ENCODE measurements at regions not wholly inside any gene's neighbourhood (a gene's known extent, or its start where the extent isn't known, plus 50 kb on each side); places are given as distances from the start of the nearest gene placed in this dataset.

- no peaks in the 10 kb centered on the region for H3K9me3 Mint-ChIP-seq (ENCODE audit: unreplicated experiment)
- no peak for TF ChIP-seq CTCF (IDR thresholded peaks at IDR 0.05; ENCODE audit: unreplicated experiment)
- peak; percentile 46 for DNase-seq (ENCODE audit: unreplicated experiment)
- ChIA-PET POLR2A (interaction anchor here (0.6 to 1.4 kb wide), 3 partner anchors 333 to 576 kb away, joined by 3 read pairs; no protein-coding TSS in a partner anchor), CTCF (interaction anchor here (0.7 to 1.7 kb wide), 4 partner anchors 15 to 405 kb away, joined by 3 to 7 read pairs (median 4); no protein-coding TSS in a partner anchor)
- intact Hi-C loops (cut with micrococcal nuclease) = no loop called here
- H3K4me3 Mint-ChIP-seq (ENCODE audit: unreplicated experiment) = no peak overlapping the region
- no TSS peak for BruUV-seq (replicated peaks)
- H3K27ac Mint-ChIP-seq (ENCODE audit: low read depth, unreplicated experiment) = no peak overlapping the region
- no peaks in the 10 kb centered on the region for H3K27me3 Mint-ChIP-seq (ENCODE audit: insufficient read depth, unreplicated experiment)
- peaks cover 18% of the 10 kb centered on the region for H3K4me1 Mint-ChIP-seq (ENCODE audit: insufficient read depth, unreplicated experiment)
- no peaks in the 10 kb centered on the region for H3K36me3 Mint-ChIP-seq (ENCODE audit: insufficient read depth, unreplicated experiment)
These were observed 467.0 kb upstream of the AKR1E2 start for GRCh38 chr10:4359003-4359402.

GRCh38 chr10:4357911-4358310, 468.1 kb upstream of the AKR1E2 start:
- no peak for DNase-seq (ENCODE audit: unreplicated experiment)
- intact Hi-C loops (cut with micrococcal nuclease) = no loop called here
- H3K9me3 Mint-ChIP-seq (ENCODE audit: unreplicated experiment) = no peaks in the 10 kb centered on the region
- no TSS peak for BruUV-seq (replicated peaks)
- H3K4me1 Mint-ChIP-seq (ENCODE audit: insufficient read depth, unreplicated experiment) = peaks cover 29% of the 10 kb centered on the region
- no peak for TF ChIP-seq CTCF (IDR thresholded peaks at IDR 0.05; ENCODE audit: unreplicated experiment)
- H3K4me3 Mint-ChIP-seq (ENCODE audit: unreplicated experiment) = no peak overlapping the region
- H3K27ac Mint-ChIP-seq (ENCODE audit: low read depth, unreplicated experiment) = no peak overlapping the region
- no peaks in the 10 kb centered on the region for H3K27me3 Mint-ChIP-seq (ENCODE audit: insufficient read depth, unreplicated experiment)
- ChIA-PET POLR2A (interaction anchor here (1.0 to 1.4 kb wide), 4 partner anchors 8 to 575 kb away, joined by 3 to 5 read pairs (median 4); partner anchors contain the start of gene KLF6), CTCF (interaction anchor here (0.7 to 1.7 kb wide), 4 partner anchors 14 to 410 kb away, joined by 3 to 7 read pairs (median 3); no protein-coding TSS in a partner anchor)
- H3K36me3 Mint-ChIP-seq (ENCODE audit: insufficient read depth, unreplicated experiment) = no peaks in the 10 kb centered on the region

GRCh38 chr10:4355350-4355749, 470.7 kb upstream of the AKR1E2 start:
- intact Hi-C loops (cut with micrococcal nuclease) = no loop called here
- ChIA-PET POLR2A (interaction anchor here (0.6 to 3.2 kb wide), 12 partner anchors 11 to 592 kb away, joined by 3 to 37 read pairs (median 6); partner anchors contain the start of gene KLF6), CTCF (interaction anchor here (0.7 to 1.2 kb wide), 3 partner anchors 301 to 1158 kb away, joined by 3 to 4 read pairs (median 3); no protein-coding TSS in a partner anchor)
- peak overlapping the region; percentile 90 for H3K27ac Mint-ChIP-seq (ENCODE audit: low read depth, unreplicated experiment)
- no peaks in the 10 kb centered on the region for H3K36me3 Mint-ChIP-seq (ENCODE audit: insufficient read depth, unreplicated experiment)
- no peak for DNase-seq (ENCODE audit: unreplicated experiment)
- H3K4me1 Mint-ChIP-seq (ENCODE audit: insufficient read depth, unreplicated experiment) = peaks cover 44% of the 10 kb centered on the region
- no peaks in the 10 kb centered on the region for H3K9me3 Mint-ChIP-seq (ENCODE audit: unreplicated experiment)
- no peak overlapping the region for H3K4me3 Mint-ChIP-seq (ENCODE audit: unreplicated experiment)
- no peaks in the 10 kb centered on the region for H3K27me3 Mint-ChIP-seq (ENCODE audit: insufficient read depth, unreplicated experiment)
- BruUV-seq (replicated peaks) = no TSS peak
- no peak for TF ChIP-seq CTCF (IDR thresholded peaks at IDR 0.05; ENCODE audit: unreplicated experiment)

- Mint-ChIP-seq H3K9me3 (ENCODE audit: unreplicated experiment) (no peaks in the 10 kb centered on the region), H3K4me1 (ENCODE audit: insufficient read depth, unreplicated experiment) (peaks cover 44% of the 10 kb centered on the region), H3K27me3 (ENCODE audit: insufficient read depth, unreplicated experiment) (no peaks in the 10 kb centered on the region), H3K27ac (ENCODE audit: low read depth, unreplicated experiment) (peak overlapping the region; percentile 90), H3K36me3 (ENCODE audit: insufficient read depth, unreplicated experiment) (no peaks in the 10 kb centered on the region), H3K4me3 (ENCODE audit: unreplicated experiment) (peak overlapping the region; percentile 38)
- peak; percentile 73 for DNase-seq (ENCODE audit: unreplicated experiment)
- no peak for TF ChIP-seq CTCF (IDR thresholded peaks at IDR 0.05; ENCODE audit: unreplicated experiment)
- ChIA-PET POLR2A (interaction anchor here (0.5 to 3.2 kb wide), 26 partner anchors 10 to 1157 kb away, joined by 3 to 37 read pairs (median 4); partner anchors contain the start of gene KLF6), CTCF (interaction anchor here (0.6 to 1.2 kb wide), 9 partner anchors 12 to 1157 kb away, joined by 3 to 4 read pairs (median 3); no protein-coding TSS in a partner anchor)
- BruUV-seq (replicated peaks) = TSS peak; percentile 89
- intact Hi-C loops (cut with micrococcal nuclease) = loop anchor here (1.0 kb wide), 1 partner anchor 302 kb away; no protein-coding TSS in a partner anchor
These were observed 471.6 kb upstream of the AKR1E2 start for GRCh38 chr10:4354382-4354812.
